ENCODE measurements at regions not wholly inside any gene's neighbourhood (a gene's known extent, or its start where the extent isn't known, plus 50 kb on each side); places are given as distances from the start of the nearest gene placed in this dataset.

DNA sequence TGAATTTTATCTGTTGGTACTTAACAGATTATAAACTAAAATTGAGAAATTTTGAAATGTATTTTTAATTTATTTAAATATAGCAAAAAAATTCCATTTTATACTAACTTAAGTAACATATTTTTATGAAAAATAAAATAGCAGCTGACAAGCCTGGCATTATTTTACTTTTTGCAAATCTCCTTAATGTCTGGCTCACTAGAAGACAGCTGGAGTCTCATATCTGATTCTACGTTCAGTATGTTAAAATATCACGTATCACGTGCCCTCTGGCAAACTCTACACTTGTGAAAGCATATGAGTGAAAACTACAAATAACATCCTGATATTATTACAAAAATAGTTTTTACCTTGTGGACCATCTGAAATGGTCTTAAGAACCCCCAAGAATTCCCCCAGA is 513.2 kb upstream of the NBEA start:
- Histone ChIP-seq H2BK5ac (ENCODE audit: low read length) (no peak overlapping the region), H3K4me3 (ENCODE audit: low read length in 2 of 2) (no peak overlapping the region), H3K14ac (ENCODE audit: low read length) (no peak overlapping the region), H2AK5ac (ENCODE audit: low read depth, low read length) (no peak overlapping the region), H3K23ac (ENCODE audit: low read depth, low read length, poor library complexity) (no peak overlapping the region), H3K36me3 (replicated peaks in 1 of 2; ENCODE audit: control insufficient read depth in 2 of 2, insufficient read depth in 2 of 2, low read length in 2 of 2) (no peaks in the 10 kb centered on the region), H3K4me2 (ENCODE audit: insufficient read depth, low read length, poor library complexity, severe bottlenecking) (no peak overlapping the region), H3K4me1 (ENCODE audit: control insufficient read depth in 2 of 2, insufficient read depth in 1 of 2, low read depth in 1 of 2, low read length in 2 of 2) (peaks cover 0 to 1% of the 10 kb centered on the region in 2 donors), H2BK12ac (ENCODE audit: low read length) (no peak overlapping the region), H3K18ac (ENCODE audit: low read length) (no peak overlapping the region), H4K8ac (ENCODE audit: low read depth, low read length) (no peak overlapping the region), H3K79me1 (ENCODE audit: low read depth, low read length) (no peaks in the 10 kb centered on the region), H2BK15ac (ENCODE audit: low read length) (no peak overlapping the region), H3K9ac (ENCODE audit: low read depth, low read length, poor library complexity) (no peak overlapping the region), H2BK120ac (ENCODE audit: low read depth, low read length) (no peak overlapping the region), H2AFZ (ENCODE audit: low read length) (no peak overlapping the region), H3K9me3 (replicated peaks in 1 of 2; ENCODE audit: control insufficient read depth in 2 of 2, insufficient read depth in 1 of 2, low read depth in 1 of 2, low read length in 2 of 2) (no peaks in the 10 kb centered on the region), H3K27ac (replicated peaks; ENCODE audit: low read length) (no peak overlapping the region), H3K27me3 (ENCODE audit: control insufficient read depth in 3 of 3, insufficient read depth in 3 of 3, low read depth in 1 of 3, low read length in 3 of 3) (no peaks in the 10 kb centered on the region), H4K91ac (ENCODE audit: low read depth, low read length, poor library complexity) (no peak overlapping the region), H3K4ac (ENCODE audit: low read length) (no peak overlapping the region)
- no CpG with 5 or more reads among the region's 3 CpGs for WGBS, 2 donors (ENCODE audit: extremely low coverage in 2 of 2, insufficient read length in 2 of 2, insufficient replicate concordance in 1 of 2)
- no peak for DNase-seq (ENCODE audit: low spot score)

DNA sequence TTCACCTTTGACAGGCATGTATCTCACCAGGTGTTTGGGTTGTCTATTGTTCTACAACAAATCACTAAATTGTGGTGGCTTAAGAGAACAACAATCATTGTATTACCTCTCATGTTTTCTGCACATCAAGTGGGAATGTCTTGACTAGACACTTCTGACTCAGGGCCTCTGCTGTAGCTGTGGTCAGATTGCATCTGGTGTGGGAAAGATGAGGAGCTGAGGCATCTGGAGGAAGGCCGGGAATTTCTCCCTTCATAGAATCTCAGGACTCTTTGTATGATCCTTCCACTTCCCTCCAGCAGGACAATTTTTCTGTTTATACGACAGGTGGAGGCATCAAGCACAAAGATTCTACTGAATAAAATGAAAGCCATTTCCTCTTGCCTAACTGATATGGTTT is 511.8 kb upstream of the NBEA start:
- DNase-seq (ENCODE audit: low spot score), result no peak
- Histone ChIP-seq H2AFZ (ENCODE audit: low read length) (no peak overlapping the region), H3K4ac (ENCODE audit: low read length) (no peak overlapping the region), H2BK5ac (ENCODE audit: low read length) (no peak overlapping the region), H3K27ac (replicated peaks; ENCODE audit: low read length) (no peak overlapping the region), H4K8ac (ENCODE audit: low read depth, low read length) (no peak overlapping the region), H3K4me3 (ENCODE audit: low read length in 2 of 2) (no peak overlapping the region), H3K14ac (ENCODE audit: low read length) (no peak overlapping the region), H2AK5ac (ENCODE audit: low read depth, low read length) (no peak overlapping the region), H2BK120ac (ENCODE audit: low read depth, low read length) (no peak overlapping the region), H3K27me3 (ENCODE audit: control insufficient read depth in 3 of 3, insufficient read depth in 3 of 3, low read depth in 1 of 3, low read length in 3 of 3) (no peaks in the 10 kb centered on the region), H3K4me1 (ENCODE audit: control insufficient read depth in 2 of 2, insufficient read depth in 1 of 2, low read depth in 1 of 2, low read length in 2 of 2) (peaks cover 0 to 1% of the 10 kb centered on the region in 2 donors), H3K18ac (ENCODE audit: low read length) (no peak overlapping the region), H3K23ac (ENCODE audit: low read depth, low read length, poor library complexity) (no peak overlapping the region), H2BK15ac (ENCODE audit: low read length) (no peak overlapping the region), H3K79me1 (ENCODE audit: low read depth, low read length) (no peaks in the 10 kb centered on the region), H3K9ac (ENCODE audit: low read depth, low read length, poor library complexity) (no peak overlapping the region), H4K91ac (ENCODE audit: low read depth, low read length, poor library complexity) (no peak overlapping the region), H2BK12ac (ENCODE audit: low read length) (no peak overlapping the region), H3K4me2 (ENCODE audit: insufficient read depth, low read length, poor library complexity, severe bottlenecking) (no peak overlapping the region), H3K36me3 (replicated peaks in 1 of 2; ENCODE audit: control insufficient read depth in 2 of 2, insufficient read depth in 2 of 2, low read length in 2 of 2) (no peaks in the 10 kb centered on the region), H3K9me3 (replicated peaks in 1 of 2; ENCODE audit: control insufficient read depth in 2 of 2, insufficient read depth in 1 of 2, low read depth in 1 of 2, low read length in 2 of 2) (no peaks in the 10 kb centered on the region)
- no CpG with 5 or more reads among the region's 2 CpGs for WGBS, 2 donors (ENCODE audit: extremely low coverage in 2 of 2, insufficient read length in 2 of 2, insufficient replicate concordance in 1 of 2)

DNA sequence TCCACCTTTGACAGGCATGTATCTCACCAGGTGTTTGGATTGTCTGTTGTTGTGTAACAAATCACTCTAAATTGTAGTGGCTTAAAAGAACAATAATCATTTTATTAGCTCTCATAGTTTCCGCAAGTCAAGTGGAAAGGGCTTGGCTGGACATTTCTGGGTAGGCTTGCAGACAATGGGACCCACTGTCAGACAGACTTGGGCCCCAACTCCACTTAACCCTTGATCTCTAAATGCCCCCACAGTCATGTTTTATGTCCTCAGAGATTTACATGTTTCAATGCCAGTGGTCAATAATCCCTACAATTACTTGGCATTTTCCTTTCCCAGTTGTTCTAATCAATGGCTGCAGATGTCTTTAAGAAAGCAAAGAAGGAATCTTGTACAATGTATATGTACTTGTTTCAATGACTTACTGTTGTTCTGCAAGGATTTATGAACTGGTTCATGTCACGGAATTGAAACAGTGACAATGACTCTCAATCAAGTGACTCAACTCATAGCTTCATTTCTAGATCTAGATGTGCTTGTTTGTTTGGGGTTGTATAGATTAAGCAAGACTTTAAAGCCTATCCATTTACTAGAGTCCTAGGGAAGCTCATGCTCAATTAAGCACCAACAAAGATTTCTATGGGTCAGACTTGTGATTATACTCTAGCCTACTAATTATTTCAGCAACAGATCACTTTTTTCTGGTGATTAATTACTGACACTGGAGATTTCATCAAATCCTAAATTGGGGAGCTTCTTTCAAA is 510.1 kb upstream of the NBEA start:
- no peak overlapping the region for H2AK5ac ChIP-seq (ENCODE audit: low read depth, low read length)
- H3K9me3 ChIP-seq (replicated peaks in 1 of 2; ENCODE audit: control insufficient read depth in 2 of 2, insufficient read depth in 1 of 2, low read depth in 1 of 2, low read length in 2 of 2), result no peaks in the 10 kb centered on the region
- H3K4ac ChIP-seq (ENCODE audit: low read length), result no peak overlapping the region
- H3K27ac ChIP-seq (replicated peaks; ENCODE audit: low read length), result no peak overlapping the region
- no peak overlapping the region for H2BK15ac ChIP-seq (ENCODE audit: low read length)
- no peak overlapping the region for H2BK120ac ChIP-seq (ENCODE audit: low read depth, low read length)
- H4K8ac ChIP-seq (ENCODE audit: low read depth, low read length), result no peak overlapping the region
- H3K18ac ChIP-seq (ENCODE audit: low read length), result no peak overlapping the region
- WGBS, 2 donors (ENCODE audit: extremely low coverage in 2 of 2, insufficient read length in 2 of 2, insufficient replicate concordance in 1 of 2), result no CpG with 5 or more reads among the region's 2 CpGs
- no peak overlapping the region for H3K4me2 ChIP-seq (ENCODE audit: insufficient read depth, low read length, poor library complexity, severe bottlenecking)
- H3K4me3 ChIP-seq (ENCODE audit: low read length in 2 of 2), result no peak overlapping the region
- H3K79me1 ChIP-seq (ENCODE audit: low read depth, low read length), result no peaks in the 10 kb centered on the region
- H2BK12ac ChIP-seq (ENCODE audit: low read length), result no peak overlapping the region
- DNase-seq (ENCODE audit: low spot score), result no peak
- H3K23ac ChIP-seq (ENCODE audit: low read depth, low read length, poor library complexity), result no peak overlapping the region
- H3K9ac ChIP-seq (ENCODE audit: low read depth, low read length, poor library complexity), result no peak overlapping the region
- H4K91ac ChIP-seq (ENCODE audit: low read depth, low read length, poor library complexity), result no peak overlapping the region
- H3K36me3 ChIP-seq (replicated peaks in 1 of 2; ENCODE audit: control insufficient read depth in 2 of 2, insufficient read depth in 2 of 2, low read length in 2 of 2), result no peaks in the 10 kb centered on the region
- H3K14ac ChIP-seq (ENCODE audit: low read length), result no peak overlapping the region
- H2AFZ ChIP-seq (ENCODE audit: low read length), result no peak overlapping the region
- no peaks in the 10 kb centered on the region for H3K27me3 ChIP-seq (ENCODE audit: control insufficient read depth in 3 of 3, insufficient read depth in 3 of 3, low read depth in 1 of 3, low read length in 3 of 3)
- H3K4me1 ChIP-seq (ENCODE audit: control insufficient read depth in 2 of 2, insufficient read depth in 1 of 2, low read depth in 1 of 2, low read length in 2 of 2), result peaks cover 0 to 3% of the 10 kb centered on the region in 2 donors
- H2BK5ac ChIP-seq (ENCODE audit: low read length), result no peak overlapping the region

DNA sequence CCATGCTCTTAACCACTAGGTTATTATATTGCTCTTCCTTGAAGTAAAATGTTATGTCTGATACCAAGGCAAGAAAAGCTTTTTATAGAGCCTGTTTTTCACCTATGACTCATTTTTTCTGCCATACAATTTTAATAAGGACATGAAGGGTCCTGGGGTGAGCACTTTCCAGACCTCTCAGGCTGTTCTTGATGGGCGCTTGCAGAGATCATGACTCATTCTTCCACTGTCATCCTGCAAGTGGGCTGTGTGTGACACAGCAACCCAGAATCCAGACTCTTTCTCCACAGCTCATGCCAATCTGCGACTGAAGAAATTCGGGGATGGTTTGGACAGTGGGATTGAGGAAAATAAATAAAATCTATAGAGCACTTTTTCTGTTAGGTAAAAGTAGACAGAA is 506.7 kb upstream of the NBEA start:
- Histone ChIP-seq H2BK120ac (ENCODE audit: low read depth, low read length) (no peak overlapping the region), H3K18ac (ENCODE audit: low read length) (no peak overlapping the region), H2AK5ac (ENCODE audit: low read depth, low read length) (no peak overlapping the region), H3K9ac (ENCODE audit: low read depth, low read length, poor library complexity) (no peak overlapping the region), H3K4me2 (ENCODE audit: insufficient read depth, low read length, poor library complexity, severe bottlenecking) (no peak overlapping the region), H3K27me3 (ENCODE audit: control insufficient read depth in 3 of 3, insufficient read depth in 3 of 3, low read depth in 1 of 3, low read length in 3 of 3) (no peaks in the 10 kb centered on the region), H2BK15ac (ENCODE audit: low read length) (no peak overlapping the region), H3K4me1 (ENCODE audit: control insufficient read depth in 2 of 2, insufficient read depth in 1 of 2, low read depth in 1 of 2, low read length in 2 of 2) (peaks cover 0 to 3% of the 10 kb centered on the region in 2 donors), H2BK5ac (ENCODE audit: low read length) (no peak overlapping the region), H4K91ac (ENCODE audit: low read depth, low read length, poor library complexity) (no peak overlapping the region), H3K27ac (replicated peaks; ENCODE audit: low read length) (no peak overlapping the region), H4K8ac (ENCODE audit: low read depth, low read length) (no peak overlapping the region), H3K9me3 (replicated peaks in 1 of 2; ENCODE audit: control insufficient read depth in 2 of 2, insufficient read depth in 1 of 2, low read depth in 1 of 2, low read length in 2 of 2) (no peaks in the 10 kb centered on the region), H2AFZ (ENCODE audit: low read length) (no peak overlapping the region), H3K23ac (ENCODE audit: low read depth, low read length, poor library complexity) (no peak overlapping the region), H3K4me3 (ENCODE audit: low read length in 2 of 2) (no peak overlapping the region), H3K79me1 (ENCODE audit: low read depth, low read length) (no peaks in the 10 kb centered on the region), H2BK12ac (ENCODE audit: low read length) (no peak overlapping the region), H3K4ac (ENCODE audit: low read length) (no peak overlapping the region), H3K36me3 (replicated peaks in 1 of 2; ENCODE audit: control insufficient read depth in 2 of 2, insufficient read depth in 2 of 2, low read length in 2 of 2) (no peaks in the 10 kb centered on the region), H3K14ac (ENCODE audit: low read length) (no peak overlapping the region)
- no CpG with 5 or more reads among the region's 3 CpGs for WGBS, 2 donors (ENCODE audit: extremely low coverage in 2 of 2, insufficient read length in 2 of 2, insufficient replicate concordance in 1 of 2)
- DNase-seq (ENCODE audit: low spot score), result no peak

Measured in neuronal stem cell (in vitro differentiated cells).